Trophoblast cell (in vitro differentiated cells and primary cell): ENCODE measurements at regions not wholly inside any gene's neighbourhood (a gene's known extent, or its start where the extent isn't known, plus 50 kb on each side); places are given as distances from the start of the nearest gene placed in this dataset.

ENCODE experiments used
- DNase-seq, 2 donors: peaks; one replicate each; pipeline ENCODE4 v3.0.0-alpha.2; 2016
- H2AFZ ChIP-seq: 2 replicates; pipeline ENCODE4 v1.6.1; 2013; ENCODE audit warnings: low read length, moderate library complexity, mild to moderate bottlenecking; ENCODE audit not compliant: insufficient read depth, poor library complexity
- H2AK5ac ChIP-seq: 2 replicates; pipeline ENCODE4 v1.6.1; 2013; ENCODE audit warnings: mild to moderate bottlenecking, low read length
- H2BK120ac ChIP-seq: 2 replicates; pipeline ENCODE4 v1.6.1; 2013; ENCODE audit warnings: low read length, mild to moderate bottlenecking, moderate library complexity; ENCODE audit not compliant: insufficient read depth, poor library complexity
- H2BK12ac ChIP-seq: 2 replicates; pipeline ENCODE4 v1.6.1; 2013; ENCODE audit warnings: mild to moderate bottlenecking, low read length, moderate library complexity
- H2BK5ac ChIP-seq: 2 replicates; pipeline ENCODE4 v1.6.1; 2013; ENCODE audit warnings: low read length, low read depth, moderate library complexity, mild to moderate bottlenecking; ENCODE audit not compliant: poor library complexity
- H3K14ac ChIP-seq: 2 replicates; pipeline ENCODE4 v1.6.1; 2013; ENCODE audit warnings: mild to moderate bottlenecking, low read length
- H3K18ac ChIP-seq: 2 replicates; pipeline ENCODE4 v1.6.1; 2013; ENCODE audit warnings: mild to moderate bottlenecking, low read length
- H3K23ac ChIP-seq: 2 replicates; pipeline ENCODE4 v1.6.1; 2013; ENCODE audit warnings: low read length
- H3K27ac ChIP-seq: 2 replicates; pipeline ENCODE4 v1.5.1; 2013; ENCODE audit warnings: low read depth, mild to moderate bottlenecking, inconsistent platforms, low read length, moderate library complexity
- H3K27me3 ChIP-seq: 2 replicates; pipeline ENCODE4 v1.6.1; 2013; ENCODE audit warnings: inconsistent platforms, mild to moderate bottlenecking, low read length, moderate library complexity; ENCODE audit not compliant: insufficient read depth
- H3K36me3 ChIP-seq, 2 experiments: 1 replicate in 1 of 2; 2 replicates in 1 of 2; pipeline ENCODE4 v1.6.1; 2013; ENCODE audit warnings: low read length in 2 of 2, mild to moderate bottlenecking in 2 of 2, moderate library complexity in 1 of 2; ENCODE audit not compliant: insufficient read depth in 2 of 2, control insufficient read depth in 1 of 2
- H3K4ac ChIP-seq: 2 replicates; pipeline ENCODE4 v1.6.1; 2013; ENCODE audit warnings: low read depth, mild to moderate bottlenecking, low read length, moderate library complexity
- H3K4me1 ChIP-seq, 2 experiments: 1 replicate in 1 of 2; 2 replicates in 1 of 2; pipeline ENCODE4 v1.6.1; 2013; ENCODE audit warnings: low read length in 2 of 2, mild to moderate bottlenecking in 2 of 2, moderate library complexity in 1 of 2; ENCODE audit not compliant: insufficient read depth in 2 of 2, control insufficient read depth in 1 of 2
- H3K4me2 ChIP-seq: 2 replicates; pipeline ENCODE4 v1.6.1; 2013; ENCODE audit warnings: inconsistent platforms, mild to moderate bottlenecking, low read length, moderate library complexity
- H3K4me3 ChIP-seq: 2 replicates; pipeline ENCODE4 v1.5.1; 2013; ENCODE audit warnings: mild to moderate bottlenecking, low read depth, low read length, inconsistent platforms
- H3K79me1 ChIP-seq: one replicate; pipeline ENCODE4 v1.6.1; 2013; ENCODE audit warnings: low read length
- H3K79me2 ChIP-seq: 2 replicates; pipeline ENCODE4 v1.6.1; 2013; ENCODE audit warnings: low read length, mild to moderate bottlenecking; ENCODE audit not compliant: control insufficient read depth, insufficient read depth, poor library complexity
- H3K9ac ChIP-seq: 2 replicates; pipeline ENCODE4 v1.6.1; 2013; ENCODE audit warnings: mild to moderate bottlenecking, low read length
- H3K9me3 ChIP-seq: 2 replicates; pipeline ENCODE4 v1.6.1; 2013; ENCODE audit warnings: low read depth, mild to moderate bottlenecking, control low read depth, inconsistent platforms, low read length; ENCODE audit not compliant: insufficient read depth
- H4K12ac ChIP-seq: 2 replicates; pipeline ENCODE4 v1.6.1; 2013; ENCODE audit warnings: low read depth, mild to moderate bottlenecking, low read length, moderate library complexity
- H4K8ac ChIP-seq: 2 replicates; pipeline ENCODE4 v1.6.1; 2013; ENCODE audit warnings: low read depth, mild to moderate bottlenecking, low read length, moderate library complexity
- H4K91ac ChIP-seq: one replicate; pipeline ENCODE4 v1.6.1; 2013; ENCODE audit warnings: low read depth, mild to moderate bottlenecking, low read length, moderate library complexity
- WGBS: extraction: QIAGEN DNeasy Blood & Tissue Kit; methylation state at CpG from one replicate; pipeline ENCODE4 v1.1.7; 2013; ENCODE audit warnings: missing lambda C conversion rate; ENCODE audit not compliant: insufficient read length, insufficient coverage; ENCODE audit errors: extremely low coverage; 5-methylcytosine and 5-hydroxymethylcytosine counted together

GRCh38 chr2:23138701-23139100 lies 246.3 kb upstream of the KLHL29 start:
- no peaks in the 10 kb centered on the region for H3K4me1 ChIP-seq
- no peak overlapping the region for H3K9ac ChIP-seq
- no peaks in the 10 kb centered on the region for H3K36me3 ChIP-seq
- no peak overlapping the region for H2AFZ ChIP-seq
- no peak overlapping the region for H3K14ac ChIP-seq
- no peaks in the 10 kb centered on the region for H3K79me1 ChIP-seq
- H4K8ac ChIP-seq = no peak overlapping the region
- H3K4me2 ChIP-seq = no peak overlapping the region
- H2BK12ac ChIP-seq = no peak overlapping the region
- no peak overlapping the region for H3K4me3 ChIP-seq
- H3K27ac ChIP-seq = no peak overlapping the region
- H3K9me3 ChIP-seq = peaks cover 1% of the 10 kb centered on the region
- H4K12ac ChIP-seq = no peak overlapping the region
- no peaks in the 10 kb centered on the region for H3K79me2 ChIP-seq
- no peaks in the 10 kb centered on the region for H3K27me3 ChIP-seq
- no peak overlapping the region for H3K23ac ChIP-seq
- H2BK120ac ChIP-seq = no peak overlapping the region
- no peak overlapping the region for H4K91ac ChIP-seq
- H2BK5ac ChIP-seq = no peak overlapping the region
- no peak overlapping the region for H3K18ac ChIP-seq
- no peak overlapping the region for H2AK5ac ChIP-seq
- no peak for DNase-seq
- no peak overlapping the region for H3K4ac ChIP-seq
- no CpG with 5 or more reads among the region's 4 CpGs for WGBS

DNA sequence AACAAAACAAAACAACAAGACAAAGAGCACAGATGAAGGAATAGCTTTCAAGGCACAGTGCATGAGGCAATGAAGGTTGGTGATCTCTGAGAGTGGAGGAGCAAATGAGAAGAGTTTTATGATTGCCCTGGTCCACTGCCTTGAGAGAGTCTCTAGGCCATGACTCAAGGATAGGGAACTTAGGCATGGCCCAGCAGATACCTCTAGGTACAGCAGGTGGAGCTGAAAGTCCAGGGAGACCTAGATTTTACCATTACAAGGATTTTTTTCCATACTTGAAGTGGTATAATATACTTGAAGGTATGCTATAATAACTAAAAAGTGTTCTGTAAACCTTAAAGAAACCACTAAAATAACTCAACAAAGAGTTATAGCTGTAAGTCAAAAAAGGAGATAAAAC lies 239.5 kb upstream of the KLHL29 start:
- H3K79me2 ChIP-seq = no peaks in the 10 kb centered on the region
- H3K27me3 ChIP-seq = no peaks in the 10 kb centered on the region
- H3K14ac ChIP-seq = no peak overlapping the region
- H3K79me1 ChIP-seq = no peaks in the 10 kb centered on the region
- no peak overlapping the region for H2BK12ac ChIP-seq
- no peak overlapping the region for H3K27ac ChIP-seq
- no peaks in the 10 kb centered on the region for H3K9me3 ChIP-seq
- H2AK5ac ChIP-seq = no peak overlapping the region
- H4K91ac ChIP-seq = no peak overlapping the region
- H2BK5ac ChIP-seq = no peak overlapping the region
- no peak overlapping the region for H3K18ac ChIP-seq
- no peaks in the 10 kb centered on the region for H3K36me3 ChIP-seq
- H4K12ac ChIP-seq = no peak overlapping the region
- no peak overlapping the region for H3K4me3 ChIP-seq
- no peak overlapping the region for H3K4ac ChIP-seq
- no peak overlapping the region for H3K23ac ChIP-seq
- H3K4me1 ChIP-seq = no peaks in the 10 kb centered on the region
- peak in 1 of 2 donors; percentile 16 for DNase-seq
- no peak overlapping the region for H3K9ac ChIP-seq
- no peak overlapping the region for H3K4me2 ChIP-seq
- no peak overlapping the region for H4K8ac ChIP-seq
- H2AFZ ChIP-seq = no peak overlapping the region
- H2BK120ac ChIP-seq = no peak overlapping the region

DNA sequence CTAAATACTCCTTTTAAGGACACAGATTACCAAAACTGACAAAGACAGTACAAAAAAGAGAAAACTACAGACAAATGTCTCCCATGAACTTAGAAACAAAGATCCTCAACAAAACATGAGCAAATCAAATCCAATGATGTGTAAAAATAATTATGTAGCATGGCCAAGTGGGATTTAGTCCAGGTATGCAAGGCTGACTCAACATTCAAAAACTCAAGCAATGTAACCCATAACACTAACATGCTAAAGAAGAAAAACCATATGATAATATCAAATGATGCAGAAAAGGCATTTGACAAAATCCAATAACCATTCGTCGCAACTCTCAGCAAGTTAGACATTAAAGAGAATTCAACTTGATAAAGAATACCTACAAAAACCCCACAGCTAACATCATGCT lies 239.0 kb upstream of the KLHL29 start:
- Histone ChIP-seq H3K36me3 (no peaks in the 10 kb centered on the region), H3K4ac (no peak overlapping the region), H4K8ac (no peak overlapping the region), H4K91ac (no peak overlapping the region), H3K9ac (no peak overlapping the region), H3K4me1 (no peaks in the 10 kb centered on the region), H3K27ac (no peak overlapping the region), H3K4me2 (no peak overlapping the region), H2BK12ac (no peak overlapping the region), H3K4me3 (no peak overlapping the region), H3K79me1 (no peaks in the 10 kb centered on the region), H4K12ac (no peak overlapping the region), H2AK5ac (no peak overlapping the region), H3K14ac (no peak overlapping the region), H2BK120ac (no peak overlapping the region), H3K9me3 (no peaks in the 10 kb centered on the region), H3K79me2 (no peaks in the 10 kb centered on the region), H2AFZ (no peak overlapping the region), H2BK5ac (no peak overlapping the region), H3K18ac (no peak overlapping the region), H3K23ac (no peak overlapping the region), H3K27me3 (no peaks in the 10 kb centered on the region)
- no CpG with 5 or more reads among the region's 2 CpGs for WGBS
- DNase-seq = no peak

- no peak overlapping the region for H2AK5ac ChIP-seq
Observed at GRCh38 chr2:23148342-23148741, 236.6 kb upstream of the KLHL29 start.

More at GRCh38 chr2:23148342-23148741, 236.6 kb upstream of the KLHL29 start:
- no peak overlapping the region for H2AFZ ChIP-seq
- no peak overlapping the region for H3K4me3 ChIP-seq
- no peak overlapping the region for H4K12ac ChIP-seq
- H3K4ac ChIP-seq = no peak overlapping the region
- H3K79me2 ChIP-seq = no peaks in the 10 kb centered on the region
- H2BK120ac ChIP-seq = no peak overlapping the region
- H3K9me3 ChIP-seq = no peaks in the 10 kb centered on the region
- no peak overlapping the region for H3K18ac ChIP-seq
- H3K27ac ChIP-seq = no peak overlapping the region
- no peaks in the 10 kb centered on the region for H3K36me3 ChIP-seq
- no CpG with 5 or more reads among the region's 3 CpGs for WGBS
- no peaks in the 10 kb centered on the region for H3K27me3 ChIP-seq
- H2BK12ac ChIP-seq = no peak overlapping the region
- no peaks in the 10 kb centered on the region for H3K4me1 ChIP-seq
- no peak overlapping the region for H4K91ac ChIP-seq
- no peak overlapping the region for H3K4me2 ChIP-seq
- no peak overlapping the region for H3K9ac ChIP-seq
- H3K14ac ChIP-seq = no peak overlapping the region
- H4K8ac ChIP-seq = no peak overlapping the region
- H2BK5ac ChIP-seq = no peak overlapping the region
- no peak for DNase-seq
- no peaks in the 10 kb centered on the region for H3K79me1 ChIP-seq
- no peak overlapping the region for H3K23ac ChIP-seq
